ENCODE measurements at regions not wholly inside any gene's neighbourhood (a gene's known extent, or its start where the extent isn't known, plus 50 kb on each side); places are given as distances from the start of the nearest gene placed in this dataset.

GRCh38 chr13:50483416-50483815 lies 360.1 kb downstream of the DLEU7 start:
- no peak for TF ChIP-seq CTCF (IDR thresholded peaks at IDR 0.05)
- no peak for TF ChIP-seq POLR2A (IDR thresholded peaks at IDR 0.05)

Measured in lower leg skin (tissue), 3 donors.